ENCODE measurements at regions not wholly inside any gene's neighbourhood (a gene's known extent, or its start where the extent isn't known, plus 50 kb on each side); places are given as distances from the start of the nearest gene placed in this dataset.

DNA sequence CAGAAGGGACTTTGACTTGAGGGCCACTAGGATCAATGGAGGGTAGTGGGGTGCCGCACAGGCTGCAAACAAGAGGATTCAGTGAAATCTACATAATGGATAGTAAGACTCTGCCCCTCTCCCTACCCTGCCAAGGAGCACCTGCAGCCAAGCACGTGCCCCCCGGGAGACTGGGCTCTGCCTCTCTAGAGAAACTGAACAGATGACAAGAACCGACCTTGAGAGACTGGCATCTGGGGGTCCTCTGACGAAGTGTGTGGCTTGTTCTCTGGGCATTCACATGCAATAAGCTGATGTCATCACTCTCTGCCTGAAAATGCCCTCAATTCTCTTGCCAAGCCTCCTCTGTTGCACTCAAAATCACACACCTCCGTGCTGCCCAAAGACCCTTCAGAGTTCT lies 132.3 kb downstream of the FAM43A start:
- TF ChIP-seq CTCF (IDR thresholded peaks at IDR 0.05), result no peak

DNA sequence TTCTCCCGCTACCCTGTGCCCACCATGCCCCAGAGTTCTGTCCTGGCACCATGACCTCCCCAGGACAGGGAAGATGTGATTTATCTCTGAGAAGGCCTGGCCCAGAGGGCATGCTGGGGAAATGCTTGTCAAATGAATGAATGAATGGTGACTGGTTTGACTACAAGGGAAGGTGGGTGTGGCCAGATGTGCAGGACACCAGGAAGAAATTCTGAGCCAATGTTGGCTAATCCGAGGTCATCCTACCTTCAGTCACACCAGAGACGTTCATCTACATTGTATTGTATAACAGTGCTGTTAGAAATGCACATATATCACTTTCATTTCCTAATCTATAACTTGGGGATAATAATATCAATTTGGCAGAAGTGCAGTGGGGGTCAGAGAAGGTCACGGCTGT lies 138.4 kb downstream of the FAM43A start:
- TF ChIP-seq CTCF (IDR thresholded peaks at IDR 0.05), result no peak

- no peak for TF ChIP-seq CTCF (IDR thresholded peaks at IDR 0.05)
Observed at GRCh38 chr3:194824701-194825111, 139.0 kb downstream of the FAM43A start.

GRCh38 chr3:194826594-194826993 lies 140.9 kb downstream of the FAM43A start:
- no peak for TF ChIP-seq CTCF (IDR thresholded peaks at IDR 0.05)

- TF ChIP-seq CTCF (IDR thresholded peaks at IDR 0.05), result no peak
Observed at GRCh38 chr3:194827486-194827885, 141.8 kb downstream of the FAM43A start.

GRCh38 chr3:194828116-194828515 lies 142.4 kb downstream of the FAM43A start:
- TF ChIP-seq CTCF (IDR thresholded peaks at IDR 0.05), result no peak

- no peak for TF ChIP-seq CTCF (IDR thresholded peaks at IDR 0.05)
Observed at GRCh38 chr3:194828926-194829325, 143.2 kb downstream of the FAM43A start.

DNA sequence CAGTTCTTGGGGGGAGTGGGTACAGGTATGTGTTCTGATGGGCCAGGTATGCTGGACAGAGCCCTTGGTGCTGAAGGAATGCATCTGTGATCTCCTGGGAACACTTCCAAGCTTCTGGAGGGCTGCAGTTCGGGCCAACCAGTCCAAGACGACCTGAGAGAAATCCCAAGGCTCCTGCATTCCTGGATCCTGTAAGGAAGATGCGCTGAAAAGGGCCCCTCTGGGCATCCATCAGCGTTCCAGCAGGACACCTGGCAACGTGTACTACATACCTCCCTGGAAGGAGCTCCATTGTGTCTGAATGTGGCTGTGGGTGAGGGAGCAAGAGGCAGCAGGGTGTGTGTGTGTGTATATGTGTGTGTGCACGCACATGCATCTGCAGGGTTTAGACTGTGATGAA lies 144.7 kb downstream of the FAM43A start:
- no peak for TF ChIP-seq CTCF (IDR thresholded peaks at IDR 0.05)
